Stimulated activated CD4-positive, alpha-beta T cell treated with anti-CD3 and anti-CD28 coated beads, TNF-alpha, amount 100 ng/mL, for 4 hours (primary cell): ENCODE measurements at regions not wholly inside any gene's neighbourhood (a gene's known extent, or its start where the extent isn't known, plus 50 kb on each side); places are given as distances from the start of the nearest gene placed in this dataset.
"Not testable (repeated sequence)": the region's sequence is repeated elsewhere in the genome, so short reads cannot be mapped to it uniquely, and the experiment has no call there.

Experiments
- DNase-seq, 3 experiments: peaks; one replicate each; pipeline ENCODE4 v3.0.0-alpha.2; 2020; ENCODE audit warnings: low read depth in 3 of 3

DNA sequence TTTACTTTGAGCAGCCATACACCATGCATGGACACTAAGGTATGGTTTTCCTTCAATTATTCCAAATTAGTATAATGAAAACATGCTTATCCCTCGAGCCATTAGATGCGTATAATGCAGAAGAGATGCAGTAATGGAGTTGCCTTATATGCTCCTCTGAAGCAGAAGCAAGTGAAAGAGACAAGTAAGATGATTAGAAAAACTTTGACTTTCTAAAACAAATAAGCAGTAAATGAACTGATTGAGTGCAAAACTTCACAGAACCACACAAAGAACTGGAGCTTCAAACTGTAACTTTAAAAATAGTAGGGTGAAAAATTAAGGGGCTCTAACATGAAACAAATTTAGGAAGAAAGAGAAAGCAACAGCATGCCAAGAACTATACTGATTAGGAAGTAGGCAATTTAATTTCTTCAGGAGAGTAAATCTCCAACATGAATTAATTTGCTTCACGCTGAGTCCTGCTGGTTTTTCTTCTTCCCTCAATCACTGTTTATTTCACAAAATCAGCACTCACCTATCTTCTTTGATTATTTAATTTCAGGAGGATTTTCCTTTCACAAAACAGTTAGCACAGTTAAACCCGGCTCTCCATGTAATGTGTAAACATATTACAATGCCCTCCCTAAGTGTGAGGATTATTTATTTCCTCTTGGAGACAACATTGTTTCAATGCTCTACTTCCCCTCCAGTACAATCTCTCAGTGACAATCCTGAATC, 90.3 kb upstream of the PAM start:
- DNase-seq, result no peak

DNA sequence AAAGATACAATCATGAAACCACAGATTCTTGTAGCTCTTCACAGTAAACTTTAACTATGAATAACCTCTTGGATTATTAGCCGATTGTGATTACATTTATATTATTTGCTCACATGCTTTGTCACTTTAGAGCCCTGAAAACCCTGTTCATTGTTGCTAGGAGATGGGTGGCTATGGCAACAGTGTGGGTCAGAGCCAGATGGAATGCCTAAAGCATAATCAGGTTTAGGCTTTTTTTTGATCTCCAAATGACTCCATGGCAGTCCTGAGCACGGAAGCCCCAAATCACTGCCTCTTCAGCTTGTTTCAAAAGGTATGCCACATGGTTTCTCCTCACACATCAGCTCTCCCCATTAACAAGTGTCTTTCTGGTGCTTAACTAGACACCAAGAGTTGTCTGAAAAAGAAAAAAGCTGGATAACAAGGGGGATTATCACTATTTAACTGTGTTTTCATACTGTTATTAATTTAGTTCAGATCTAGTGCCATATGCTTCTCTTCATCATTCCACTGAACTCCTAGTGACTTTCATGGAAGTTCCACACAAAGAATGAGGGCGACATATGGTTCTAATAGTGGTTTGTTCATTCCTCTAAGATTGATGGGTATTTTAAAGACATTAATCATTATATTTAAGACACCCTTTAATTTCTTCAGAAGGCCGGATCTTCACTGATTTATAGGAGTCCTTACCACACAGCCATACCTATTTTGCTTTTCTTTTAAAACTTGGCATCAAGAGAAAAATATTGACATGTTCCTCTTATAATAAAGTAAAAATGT, 88.8 kb upstream of the PAM start:
- no peak for DNase-seq

- DNase-seq, result no peak
These were observed 86.7 kb upstream of the PAM start for GRCh38 chr5:102668220-102668932.

DNA sequence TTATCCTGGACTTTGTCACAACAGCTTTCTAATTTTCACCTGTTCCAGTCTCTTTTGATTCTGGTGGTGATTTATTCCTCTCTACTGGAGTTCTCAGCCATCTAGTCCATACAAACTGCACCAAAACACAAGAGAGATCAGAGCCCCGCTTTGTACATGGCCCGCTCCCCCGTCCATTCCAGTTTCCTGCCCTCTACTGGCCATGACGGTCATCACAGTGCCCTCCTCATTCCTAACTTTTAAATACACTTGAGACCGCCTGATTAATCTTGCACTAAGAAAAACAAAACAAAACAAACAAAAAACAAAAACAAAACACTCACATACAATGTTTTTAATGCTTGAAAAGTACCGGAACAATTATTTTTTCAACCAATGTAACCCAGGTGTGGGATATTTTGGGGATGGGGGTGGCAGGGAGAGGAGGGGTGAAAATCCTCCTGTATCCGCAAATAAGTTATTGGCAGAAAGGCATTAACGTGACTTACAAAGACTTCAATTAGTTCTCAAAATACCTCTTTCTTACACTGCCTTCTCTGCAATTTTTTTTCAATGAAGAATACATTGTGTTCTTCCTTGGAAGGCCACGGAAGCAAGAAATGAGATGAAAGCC, 84.8 kb upstream of the PAM start:
- no peak for DNase-seq

DNA sequence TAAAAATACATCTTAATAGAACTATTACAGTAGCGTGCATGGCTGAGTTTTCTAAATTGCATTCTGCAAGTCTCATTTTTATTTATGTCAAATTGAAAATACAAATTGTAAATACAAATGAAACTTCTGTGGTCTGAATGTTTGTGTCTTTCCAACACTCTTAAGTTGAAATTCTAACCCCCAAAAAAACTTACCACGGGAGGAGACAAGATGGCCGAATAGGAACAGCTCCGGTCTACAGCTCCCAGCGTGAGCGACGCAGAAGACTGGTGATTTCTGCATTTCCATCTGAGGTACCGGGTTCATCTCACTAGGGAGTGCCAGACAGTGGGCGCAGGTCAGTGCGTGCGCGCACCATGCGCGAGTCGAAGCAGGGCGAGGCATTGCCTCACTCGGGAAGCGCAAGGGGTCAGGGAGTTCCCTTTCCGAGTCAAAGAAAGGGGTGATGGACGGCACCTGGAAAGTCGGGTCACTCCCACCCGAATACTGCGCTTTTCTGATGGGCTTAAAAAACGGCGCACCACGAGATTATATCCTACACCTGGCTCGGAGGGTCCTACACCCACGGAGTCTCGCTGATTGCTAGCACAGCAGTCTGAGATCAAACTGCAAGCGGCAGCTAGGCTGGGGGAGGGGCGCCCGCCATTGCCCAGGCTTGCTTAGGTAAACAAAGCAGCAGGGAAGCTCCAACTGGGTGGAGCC, 83.9 kb upstream of the PAM start:
- not testable (repeated sequence) for DNase-seq

DNA sequence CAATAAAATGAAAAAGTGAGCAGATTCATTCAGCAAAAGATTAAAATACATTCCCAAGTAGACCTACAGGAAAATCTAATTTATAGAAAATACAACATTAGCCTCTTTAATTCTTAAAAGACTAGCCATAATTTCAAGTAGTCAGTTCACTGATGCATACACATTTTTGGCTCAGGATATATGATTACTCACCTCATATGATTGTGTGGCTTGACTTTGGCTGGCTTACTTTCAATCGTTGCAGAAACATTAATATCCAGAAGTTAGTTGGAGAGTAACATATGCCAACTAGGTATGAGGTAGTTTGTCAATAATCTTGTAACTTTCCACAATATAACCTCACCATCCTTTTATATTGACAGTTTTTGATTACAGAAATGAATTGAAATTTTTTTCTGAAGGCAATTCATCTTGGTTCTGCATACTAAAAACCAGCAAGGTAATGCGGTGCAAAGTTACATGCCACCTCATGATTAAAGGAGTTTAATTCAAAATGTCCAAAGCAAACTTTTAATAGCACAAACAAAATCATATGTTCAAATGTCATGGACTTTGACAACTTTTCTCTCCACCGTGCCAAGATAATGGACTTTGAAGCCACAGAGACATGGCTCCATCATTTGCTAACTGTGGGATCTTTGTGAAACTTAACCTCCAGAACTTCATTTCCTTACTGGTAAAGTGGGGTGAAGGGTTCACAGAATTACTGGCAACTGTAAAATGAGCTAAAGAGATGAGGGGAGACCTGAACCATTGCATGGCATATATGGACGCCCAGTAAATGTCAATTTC, 76.6 kb upstream of the PAM start:
- no peak for DNase-seq

DNA sequence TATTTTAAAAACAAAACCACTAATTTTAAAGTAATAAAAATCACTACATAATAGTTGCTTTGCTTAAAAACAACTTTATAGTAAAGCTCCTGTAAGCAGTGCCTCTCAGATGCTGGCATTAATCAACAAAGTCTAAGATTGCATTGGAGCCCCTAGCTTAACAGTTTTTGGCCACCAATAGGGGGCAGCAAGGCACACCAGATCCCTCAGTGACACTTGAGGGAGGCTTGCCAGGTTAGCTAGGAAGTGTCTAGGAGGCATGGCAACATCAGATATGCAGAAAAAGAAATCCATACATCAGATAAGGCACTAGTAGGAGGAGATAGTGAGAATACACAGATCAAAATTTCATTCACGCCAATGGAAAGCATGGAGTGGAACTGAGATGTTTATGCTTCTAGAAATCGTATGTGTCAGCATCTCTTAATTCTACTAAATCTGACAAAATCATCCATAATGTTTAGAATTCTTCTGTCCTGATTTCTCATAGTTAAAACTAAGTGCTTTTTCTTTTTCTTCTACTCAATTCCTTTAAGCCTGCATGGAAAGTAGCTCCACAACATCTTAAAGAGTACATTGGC, 73.6 kb upstream of the PAM start:
- peak; percentile 27 to 33 (median 32) for DNase-seq

DNA sequence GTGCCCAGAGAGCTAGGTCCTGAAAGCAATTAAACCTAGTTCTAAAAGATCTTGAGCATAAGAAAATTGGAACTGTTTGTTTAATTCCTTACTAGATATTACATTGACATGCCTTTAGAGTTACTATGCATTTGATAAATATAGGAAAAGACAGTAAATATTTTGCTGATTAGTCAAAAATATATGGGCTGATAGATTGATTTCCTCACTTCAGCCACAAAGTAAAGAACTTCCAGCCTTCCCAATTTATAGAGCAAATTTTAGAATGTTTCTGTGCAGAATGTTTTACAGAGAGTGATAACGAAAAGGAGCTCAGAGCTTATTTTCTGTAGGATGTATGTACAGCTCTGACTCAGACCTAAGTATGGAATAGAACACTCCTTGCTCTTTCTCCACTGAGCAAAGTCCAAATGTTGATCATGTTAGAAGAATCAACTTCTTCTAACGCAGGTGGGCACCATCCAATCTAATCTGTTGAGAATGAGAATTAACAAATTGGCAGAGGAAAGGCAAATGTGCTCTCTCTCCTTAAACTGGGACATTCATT, 72.9 kb upstream of the PAM start:
- no peak for DNase-seq

DNA sequence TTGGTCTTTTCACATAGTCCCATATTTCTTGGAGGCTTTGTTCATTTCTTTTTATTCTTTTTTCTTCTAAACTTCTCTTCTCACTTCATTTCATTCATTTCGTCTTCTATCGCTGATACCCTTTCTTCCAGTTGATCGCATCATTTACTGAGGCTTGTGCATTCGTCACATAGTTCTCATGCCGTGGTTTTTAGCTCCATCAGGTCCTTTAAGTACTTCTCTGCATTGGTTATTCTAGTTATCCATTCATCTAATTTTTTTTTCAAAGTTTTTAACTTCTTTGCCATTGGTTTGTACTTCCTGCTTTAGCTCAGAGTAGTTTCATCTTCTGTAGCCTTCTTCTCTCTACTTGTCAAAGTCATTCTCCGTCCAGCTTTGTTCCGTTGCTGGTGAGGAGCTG, 67.0 kb upstream of the PAM start:
- DNase-seq, result not testable (repeated sequence)

GRCh38 chr5:102688581-102689342, 66.3 kb upstream of the PAM start:
- not testable (repeated sequence) for DNase-seq

- no peak for DNase-seq
These were observed 64.2 kb upstream of the PAM start for GRCh38 chr5:102690910-102691309.

DNA sequence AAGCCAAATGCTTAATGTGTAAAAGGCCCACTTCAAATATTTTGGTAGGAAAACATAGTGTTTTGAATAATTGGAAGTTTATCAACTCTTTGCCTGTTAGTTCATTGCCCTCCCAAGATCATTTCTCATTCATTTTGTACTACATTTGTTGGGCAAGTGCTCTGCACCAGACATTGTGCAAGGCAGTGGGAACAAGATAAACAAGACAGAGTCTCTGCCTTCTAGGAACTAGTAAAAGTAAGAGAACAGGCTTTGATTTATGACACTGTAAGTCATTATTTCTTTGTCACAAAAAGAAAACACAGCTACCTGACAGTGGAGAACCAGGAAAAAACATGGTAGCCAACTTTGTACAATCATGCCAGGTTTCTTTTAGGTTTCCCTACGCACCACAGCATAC, 63.7 kb upstream of the PAM start:
- no peak for DNase-seq

GRCh38 chr5:102700120-102700831, 54.8 kb upstream of the PAM start:
- no peak for DNase-seq

- no peak for DNase-seq
These were observed 54.2 kb upstream of the PAM start for GRCh38 chr5:102700916-102701315.

DNA sequence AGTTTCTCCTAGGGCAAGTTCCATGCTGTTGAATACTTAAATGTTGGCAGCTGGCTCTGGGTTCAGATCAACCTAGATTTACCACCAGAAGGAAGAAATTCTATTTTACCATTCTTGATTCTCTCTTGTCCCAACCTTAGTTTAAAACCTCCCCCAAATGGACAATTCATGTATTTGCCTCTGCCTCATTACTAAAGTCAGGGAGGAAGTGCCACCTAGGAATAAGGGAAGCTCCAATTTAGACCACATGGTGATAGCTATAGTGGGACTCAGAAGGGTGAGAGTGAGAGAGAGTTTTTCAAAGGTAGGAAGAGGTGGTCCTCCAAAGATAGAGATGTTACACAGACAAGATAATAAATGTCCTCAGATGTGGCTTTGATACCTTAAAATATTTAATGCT, 53.4 kb upstream of the PAM start:
- DNase-seq, result no peak
